ENCODE measurements at regions not wholly inside any gene's neighbourhood (a gene's known extent, or its start where the extent isn't known, plus 50 kb on each side); places are given as distances from the start of the nearest gene placed in this dataset.
A peak's percentile ranks its signal among the peaks of the same experiment; 100 is the strongest.
"Not testable (repeated sequence)": the region's sequence is repeated elsewhere in the genome, so short reads cannot be mapped to it uniquely, and the experiment has no call there.

DNA sequence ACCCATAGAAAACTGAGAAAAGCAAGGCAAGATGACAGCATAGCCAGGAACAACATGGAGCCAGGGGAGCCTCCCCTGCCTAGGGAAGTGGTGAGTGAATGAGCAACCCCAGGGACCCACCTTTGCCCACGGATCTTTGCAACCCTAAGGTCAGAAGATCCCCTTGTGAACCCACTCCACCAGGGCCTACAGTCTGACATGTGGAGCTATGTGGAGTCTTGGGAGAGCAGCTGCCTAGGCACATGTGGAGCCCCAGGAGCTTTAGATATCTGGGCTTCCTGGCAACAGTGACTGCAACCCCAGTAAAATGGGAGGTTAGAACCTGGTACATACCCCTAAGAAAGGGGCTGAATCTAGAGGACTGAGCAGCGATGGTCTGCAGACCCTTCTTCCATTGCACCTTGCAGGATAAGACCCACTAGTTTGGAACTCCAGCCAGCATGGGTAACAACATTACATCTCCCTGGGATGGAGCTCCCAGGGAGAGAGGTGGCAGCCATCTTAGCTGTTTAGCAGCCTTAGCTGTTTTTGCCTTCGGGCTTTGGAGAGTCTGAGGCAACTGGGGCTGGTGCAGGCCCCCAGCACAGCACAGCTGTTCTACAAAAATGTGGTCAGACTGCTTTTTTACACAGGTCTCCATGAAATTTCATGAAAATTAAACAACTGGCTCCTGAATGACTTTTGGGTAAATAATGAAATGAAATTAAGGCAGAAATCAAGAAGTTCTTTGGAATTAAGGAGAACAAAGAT, 104.7 kb upstream of the TRIM2 start:
- no peak for DNase-seq

DNA sequence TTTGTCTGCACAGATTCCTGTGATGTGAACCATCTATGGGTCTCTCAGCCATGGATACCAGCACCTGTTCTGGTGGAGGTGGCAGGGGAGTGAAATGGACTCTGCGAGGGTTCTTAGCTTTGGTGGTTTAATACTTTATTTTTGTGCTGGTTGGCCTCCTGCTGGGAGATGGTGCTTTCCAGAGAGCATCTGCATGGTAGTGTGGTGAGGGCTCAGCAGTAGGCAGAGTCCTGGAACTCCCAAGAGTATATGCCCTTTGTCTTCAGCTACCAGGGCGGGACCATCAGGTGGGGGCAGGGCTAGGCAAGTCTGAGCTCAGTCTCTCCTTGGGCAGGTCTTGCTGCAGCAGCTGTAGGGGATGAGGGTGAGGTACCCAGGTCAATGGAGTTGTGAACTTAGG, 97.5 kb upstream of the TRIM2 start:
- DNase-seq = not testable (repeated sequence)

DNA sequence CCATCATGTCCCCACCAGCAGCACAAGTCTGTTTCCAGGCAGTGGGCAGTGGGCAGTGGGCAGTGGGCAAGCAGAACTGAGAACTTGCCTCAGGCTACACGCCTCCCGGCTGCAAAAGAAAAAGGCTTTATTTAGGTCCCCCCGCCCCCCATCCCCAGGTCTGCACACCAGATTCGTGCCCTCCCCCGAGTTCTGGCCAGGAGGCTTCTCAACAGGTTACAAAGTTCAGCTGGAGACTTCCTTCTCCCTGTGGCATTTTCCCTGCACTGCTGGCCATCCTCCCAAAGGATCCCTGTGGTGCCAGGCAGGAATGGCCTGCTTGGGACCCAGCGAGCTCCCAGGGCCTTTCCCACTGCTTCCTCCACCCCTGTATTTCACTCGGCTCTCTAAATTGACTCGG, 97.0 kb upstream of the TRIM2 start:
- no peak for DNase-seq

DNA sequence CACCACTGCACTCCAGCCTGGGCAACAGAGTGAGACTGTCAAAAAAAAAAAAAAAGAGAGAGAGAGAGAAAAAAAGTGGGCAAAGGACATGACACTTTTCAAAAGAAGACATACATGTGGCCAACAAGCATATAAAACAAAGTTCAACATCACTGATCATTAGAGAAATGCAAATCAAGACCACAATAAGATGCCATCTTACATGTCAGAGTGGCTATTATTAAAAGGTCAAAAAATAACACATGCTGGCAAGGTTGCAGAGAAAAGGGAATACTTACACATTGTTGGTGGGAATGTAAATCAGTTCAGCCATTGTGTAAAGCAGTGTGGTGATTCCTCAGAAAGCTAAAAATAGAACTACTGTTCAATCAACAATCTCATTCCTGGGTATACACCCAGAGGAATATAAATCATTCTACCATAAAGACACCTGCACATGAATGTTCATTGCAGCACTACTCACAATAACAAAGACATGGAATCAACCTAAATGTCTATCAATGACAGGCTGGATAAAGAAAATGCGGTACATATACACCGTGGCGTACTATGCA, 94.9 kb upstream of the TRIM2 start:
- no peak for DNase-seq

DNA sequence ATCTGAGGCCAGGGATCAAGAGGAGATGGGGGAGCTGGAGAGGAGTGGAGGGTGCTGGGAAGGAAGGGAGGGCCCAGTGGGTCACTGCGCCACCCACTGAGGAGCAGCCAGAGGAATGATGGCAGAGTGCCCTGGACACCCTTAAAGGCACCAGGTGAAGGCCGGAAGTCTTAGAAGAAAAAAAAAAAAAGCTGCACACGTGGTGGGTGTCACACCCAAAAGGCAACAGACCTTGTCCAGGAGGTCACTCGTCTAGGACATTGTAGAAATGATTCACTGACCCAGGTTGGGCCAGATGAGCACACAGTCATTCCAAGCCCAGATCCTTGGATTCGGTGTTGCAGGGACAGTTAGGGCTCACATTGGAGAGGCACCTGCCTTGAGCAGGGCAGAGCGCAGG, 93.5 kb upstream of the TRIM2 start:
- DNase-seq = no peak

DNA sequence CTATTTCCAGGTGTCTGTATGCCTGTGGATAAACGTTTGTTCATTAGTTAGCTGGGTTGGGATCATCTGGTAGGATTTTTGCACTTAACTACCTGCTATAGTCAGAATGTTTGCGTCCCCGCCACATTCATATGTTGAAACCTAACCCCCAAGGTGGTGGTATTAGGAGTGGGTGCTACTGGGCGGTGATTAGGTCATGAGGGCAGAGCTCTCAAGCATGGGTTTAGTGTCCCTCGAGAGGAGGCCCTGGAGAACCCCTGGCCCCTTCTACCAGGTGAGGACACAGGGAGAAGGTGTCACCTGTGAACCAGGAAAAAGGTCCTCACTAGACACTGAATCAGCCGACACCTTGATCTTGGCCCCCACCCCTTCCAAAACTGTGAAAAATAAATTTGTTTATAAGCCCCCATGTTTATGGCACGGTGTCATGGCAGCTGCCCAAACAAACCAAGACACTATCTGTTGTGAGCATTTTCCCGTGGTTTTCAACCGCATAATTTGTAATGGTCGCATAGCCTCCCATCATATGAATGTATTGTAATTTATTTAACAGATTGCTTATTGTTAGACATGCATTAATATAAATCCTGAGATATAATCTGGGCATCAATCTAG, 92.7 kb upstream of the TRIM2 start:
- no peak for DNase-seq

DNA sequence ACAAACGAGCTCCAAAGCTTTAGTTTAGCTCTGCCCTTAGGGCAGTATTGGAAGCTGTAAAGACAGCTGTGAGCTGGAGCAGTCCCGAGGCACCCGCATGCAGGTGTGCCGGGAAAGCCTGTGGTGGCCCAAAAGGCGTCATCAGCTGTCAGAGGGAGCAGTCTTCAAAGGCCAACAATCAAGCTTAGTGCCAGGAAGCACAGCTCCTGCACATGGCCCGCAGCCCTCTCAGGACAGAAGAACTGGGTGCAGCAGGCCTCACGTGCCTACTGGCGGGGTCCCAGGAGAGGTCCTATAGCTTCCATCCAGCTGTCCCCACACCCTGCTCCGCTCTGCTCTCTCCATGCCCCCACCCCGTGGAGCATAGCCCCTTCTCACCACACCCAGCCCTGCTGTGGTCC, 92.2 kb upstream of the TRIM2 start:
- DNase-seq = no peak

DNA sequence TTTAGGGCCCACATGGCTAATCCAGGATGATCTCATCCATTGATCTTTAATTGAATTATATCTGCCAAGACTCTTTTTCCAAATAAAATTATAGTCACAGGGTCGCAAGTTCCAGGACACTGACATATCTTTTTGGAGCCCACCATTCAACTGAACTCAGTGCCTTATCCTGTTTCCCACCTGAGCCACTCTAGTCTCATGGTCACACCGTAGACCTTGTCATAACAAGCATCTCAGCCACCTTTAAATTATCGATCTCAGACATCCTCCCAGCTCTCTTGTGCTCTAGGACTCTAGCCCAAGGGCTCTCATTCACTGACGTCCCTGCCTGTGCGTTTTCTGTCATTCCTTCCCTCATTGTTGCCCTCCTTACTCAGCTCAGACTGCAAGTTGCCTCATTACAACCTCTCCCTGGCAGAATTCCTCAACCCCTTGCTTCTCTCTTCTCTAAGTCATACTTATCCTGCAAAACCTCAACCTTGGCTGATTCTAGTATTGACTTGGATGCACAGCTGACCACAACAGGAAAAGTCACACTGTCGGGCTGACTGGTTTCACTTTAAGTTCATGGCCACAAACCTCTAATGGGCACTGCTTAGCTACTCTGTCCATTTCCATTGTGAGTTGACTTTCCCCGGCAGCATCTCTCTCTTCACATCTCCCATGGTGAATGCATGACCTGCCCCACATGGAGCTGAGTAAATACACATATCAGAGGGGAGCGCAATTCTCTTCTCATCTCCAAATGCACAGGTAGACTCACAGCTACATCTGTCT, 91.0 kb upstream of the TRIM2 start:
- DNase-seq = no peak

DNA sequence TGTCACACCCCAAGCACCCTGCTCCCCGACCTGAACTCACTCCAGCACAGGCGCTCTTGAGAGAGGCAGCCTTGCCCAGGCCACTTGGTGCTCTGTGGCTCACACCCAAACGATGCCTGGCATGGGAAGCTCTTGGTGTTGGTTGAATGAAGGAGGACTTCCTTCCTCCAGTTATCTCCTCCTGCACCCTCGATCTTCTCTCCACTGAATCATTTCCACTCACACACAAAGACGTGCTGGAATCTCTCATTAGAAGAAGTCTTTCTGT, 90.5 kb upstream of the TRIM2 start:
- DNase-seq = no peak

DNA sequence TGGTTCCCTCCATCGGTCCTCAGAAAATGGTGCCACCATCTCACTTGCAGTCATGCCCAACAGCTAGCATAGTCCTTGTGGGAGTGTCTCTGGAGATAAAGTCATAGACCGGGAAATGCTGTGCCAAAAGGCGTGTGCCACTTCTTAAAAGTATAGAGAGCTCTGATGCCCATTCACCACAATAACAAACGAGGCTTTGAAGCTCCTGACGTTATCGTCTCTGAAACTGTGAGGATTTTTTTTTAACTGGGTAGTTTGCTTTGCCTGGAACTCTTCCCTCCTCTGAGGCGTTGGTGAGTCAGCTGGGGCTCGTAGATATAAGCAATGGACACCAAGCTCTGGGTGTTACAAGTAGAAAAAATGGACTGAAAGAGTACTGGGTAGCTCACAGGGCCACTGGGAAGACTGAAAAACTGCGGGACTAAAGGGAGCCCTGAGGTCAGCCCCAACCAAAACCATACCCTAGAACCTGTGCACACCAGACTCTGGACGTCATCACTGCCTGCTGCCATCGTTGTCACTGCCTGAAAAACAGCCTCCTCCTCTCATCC, 89.4 kb upstream of the TRIM2 start:
- DNase-seq = no peak

DNA sequence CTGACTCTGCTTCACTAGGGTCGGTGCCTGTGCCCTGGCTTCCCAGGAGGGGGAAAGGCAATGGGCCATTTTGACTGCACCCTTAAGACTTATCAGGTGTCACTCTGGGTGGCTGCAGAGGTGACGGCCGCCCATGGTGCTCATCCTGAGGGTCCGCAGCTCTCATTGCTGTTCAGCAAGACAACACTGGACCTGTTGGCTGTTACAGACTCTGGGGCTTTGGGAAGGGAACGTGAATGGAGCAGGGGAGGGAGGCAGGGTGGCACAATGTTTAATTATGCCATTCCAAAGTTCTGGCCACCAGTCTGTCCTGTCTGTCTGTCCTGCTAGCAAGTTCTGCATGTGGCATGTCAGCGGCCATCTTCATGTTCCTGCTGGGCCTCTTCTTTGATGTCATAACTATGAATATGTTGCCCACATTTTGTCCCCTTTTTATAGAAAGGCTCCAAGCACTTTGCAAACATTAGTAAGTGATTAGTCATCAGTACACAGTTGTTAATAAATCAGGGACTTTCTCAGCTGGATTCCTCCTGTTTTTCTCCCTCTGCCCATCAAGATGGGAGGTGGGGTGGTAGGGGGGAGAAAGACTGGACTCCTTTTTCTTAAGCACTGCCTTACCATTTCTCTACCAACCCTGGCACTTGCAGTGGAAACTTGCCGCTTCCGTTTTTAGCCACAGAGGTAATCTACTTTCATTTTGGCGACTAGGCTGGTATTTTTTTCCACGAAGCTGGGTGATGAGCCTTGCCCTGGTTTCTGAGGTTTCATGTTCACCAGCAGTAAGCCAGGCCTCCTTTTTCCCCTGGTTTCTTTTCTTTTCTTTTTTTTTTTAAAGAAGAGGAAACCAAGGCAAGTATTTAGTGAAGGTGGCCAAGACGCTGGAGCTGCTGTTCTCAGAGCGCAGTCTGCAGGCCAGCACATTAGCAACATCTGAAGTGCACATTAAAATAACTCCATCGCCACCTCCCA, 88.6 kb upstream of the TRIM2 start:
- no peak for DNase-seq

DNA sequence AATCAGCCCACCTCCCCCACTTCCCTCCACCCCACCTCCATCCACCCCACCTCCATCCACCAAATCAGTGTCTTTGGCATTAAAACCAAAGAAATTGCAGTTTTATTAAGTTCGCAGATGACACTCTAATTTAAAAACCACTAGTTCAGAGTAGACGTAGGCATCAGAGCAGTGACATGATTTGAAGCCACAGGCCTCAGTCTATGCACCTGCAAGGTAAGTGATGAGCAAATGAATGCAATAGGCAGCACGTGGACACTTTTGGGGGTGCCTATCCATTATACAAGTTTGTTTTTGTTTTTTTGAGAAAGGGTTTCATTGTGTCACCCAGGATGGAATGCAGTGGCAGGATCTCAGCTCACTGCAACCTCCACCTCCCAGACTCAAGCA, 88.0 kb upstream of the TRIM2 start:
- DNase-seq = no peak

DNA sequence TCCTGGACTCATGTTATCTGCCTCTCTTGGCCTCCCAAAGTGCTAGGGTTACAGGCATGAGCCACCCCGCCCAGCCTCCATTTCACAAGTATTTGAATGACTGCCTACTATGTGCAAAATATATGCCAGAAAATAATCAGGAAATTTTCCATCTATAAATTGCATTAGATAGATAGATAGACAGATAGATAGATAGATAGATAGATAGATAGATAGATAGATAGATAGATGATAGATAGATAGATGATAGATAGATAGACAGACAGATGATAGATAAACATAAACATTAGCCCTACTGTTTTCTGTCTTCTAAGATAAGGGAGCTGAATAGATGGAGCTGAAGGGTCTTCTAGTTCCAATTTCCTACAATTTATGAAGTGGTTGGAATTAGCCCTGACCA, 87.4 kb upstream of the TRIM2 start:
- no peak for DNase-seq

DNA sequence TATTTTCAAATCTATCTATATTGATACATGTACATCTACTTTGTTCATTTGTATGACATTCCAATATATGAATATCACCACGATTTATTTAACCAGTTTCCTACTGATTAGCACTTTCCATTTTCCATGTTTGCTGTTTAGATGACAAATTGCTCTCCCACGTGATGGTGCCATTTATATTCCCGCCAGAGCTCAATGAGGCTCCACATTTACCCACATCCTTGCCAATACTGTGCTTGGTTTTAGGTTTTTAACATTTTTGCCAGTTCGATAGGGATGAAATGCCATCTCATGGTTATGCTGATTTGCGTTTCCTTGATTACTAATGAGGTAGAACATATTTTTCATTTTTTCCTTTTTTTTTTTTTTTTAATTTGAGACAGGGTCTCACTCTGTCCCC, 86.7 kb upstream of the TRIM2 start:
- no peak for DNase-seq

DNA sequence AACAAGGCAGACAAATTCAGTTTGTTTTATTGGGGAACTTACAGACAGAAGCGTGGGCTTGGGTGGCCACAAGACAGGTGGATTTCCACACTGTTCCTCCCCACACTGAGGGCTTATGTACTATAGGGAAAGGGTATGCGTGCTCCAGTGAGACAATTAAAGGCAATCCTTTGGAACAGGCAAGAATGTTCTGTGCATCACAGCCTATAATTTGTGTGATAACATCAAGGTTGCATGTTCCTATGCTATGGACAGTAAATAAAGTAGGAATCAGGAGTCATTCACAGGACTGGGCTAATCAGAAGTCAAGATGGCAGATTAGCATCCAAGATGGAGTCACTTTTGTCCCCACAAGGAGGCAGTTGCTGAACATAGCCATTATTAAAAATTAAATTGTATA, 84.6 kb upstream of the TRIM2 start:
- no peak for DNase-seq

DNA sequence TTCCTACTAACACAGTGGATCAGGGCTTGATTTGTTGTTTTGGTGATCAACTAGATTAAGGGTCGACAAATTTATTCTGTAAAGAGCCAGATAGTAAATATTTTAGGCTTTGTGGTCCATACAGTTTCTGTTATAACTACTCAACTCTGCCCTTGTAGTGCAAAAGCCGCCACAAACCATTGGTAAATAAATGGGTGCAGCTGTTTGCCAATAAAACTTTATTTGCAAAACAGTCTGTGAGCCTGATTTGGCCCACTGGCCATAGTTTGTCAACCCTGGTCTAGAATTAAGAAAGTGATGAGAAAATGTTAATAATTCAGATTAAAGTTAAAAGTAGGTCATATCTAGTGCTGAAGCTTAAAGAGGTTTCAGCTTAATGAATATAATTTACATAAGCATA, 84.0 kb upstream of the TRIM2 start:
- DNase-seq = no peak

DNA sequence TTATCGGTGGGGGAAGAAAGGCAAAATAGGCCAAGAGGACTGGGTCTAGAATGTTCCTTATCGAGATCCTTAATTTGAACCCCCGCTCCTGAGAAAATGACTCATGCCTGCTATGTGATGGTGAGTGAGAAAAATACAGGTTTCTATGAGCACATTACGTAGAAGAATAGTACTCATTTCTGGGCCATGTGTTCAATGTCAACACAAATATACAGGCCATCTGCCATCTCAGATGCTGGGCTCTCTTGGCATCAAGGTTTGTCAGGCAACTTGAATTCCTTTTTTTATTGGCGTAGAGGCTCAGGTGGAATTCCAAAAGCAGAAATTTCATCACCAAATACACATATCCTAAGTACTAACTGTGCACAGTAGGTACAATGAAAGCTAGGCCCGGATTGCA, 81.4 kb upstream of the TRIM2 start:
- no peak for DNase-seq

DNA sequence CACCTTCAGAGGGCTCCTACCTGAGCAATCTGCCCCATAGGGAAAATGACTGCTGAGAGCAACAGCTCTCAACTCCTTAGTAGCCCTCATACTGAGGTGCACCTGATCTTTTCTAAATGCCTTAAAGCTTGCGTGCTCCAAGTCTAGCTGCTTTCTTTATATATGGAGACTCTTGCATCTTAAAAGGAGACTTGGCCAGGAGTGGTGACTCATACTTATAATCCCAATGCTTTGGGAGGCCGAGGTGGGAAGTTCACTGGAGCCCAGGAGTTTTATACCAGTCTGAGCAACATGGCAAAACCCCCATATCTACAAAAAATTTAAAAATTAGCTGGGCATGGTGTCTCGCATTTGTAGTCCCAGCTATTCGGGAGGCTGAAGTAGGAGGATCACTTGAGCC, 78.1 kb upstream of the TRIM2 start:
- no peak for DNase-seq

DNA sequence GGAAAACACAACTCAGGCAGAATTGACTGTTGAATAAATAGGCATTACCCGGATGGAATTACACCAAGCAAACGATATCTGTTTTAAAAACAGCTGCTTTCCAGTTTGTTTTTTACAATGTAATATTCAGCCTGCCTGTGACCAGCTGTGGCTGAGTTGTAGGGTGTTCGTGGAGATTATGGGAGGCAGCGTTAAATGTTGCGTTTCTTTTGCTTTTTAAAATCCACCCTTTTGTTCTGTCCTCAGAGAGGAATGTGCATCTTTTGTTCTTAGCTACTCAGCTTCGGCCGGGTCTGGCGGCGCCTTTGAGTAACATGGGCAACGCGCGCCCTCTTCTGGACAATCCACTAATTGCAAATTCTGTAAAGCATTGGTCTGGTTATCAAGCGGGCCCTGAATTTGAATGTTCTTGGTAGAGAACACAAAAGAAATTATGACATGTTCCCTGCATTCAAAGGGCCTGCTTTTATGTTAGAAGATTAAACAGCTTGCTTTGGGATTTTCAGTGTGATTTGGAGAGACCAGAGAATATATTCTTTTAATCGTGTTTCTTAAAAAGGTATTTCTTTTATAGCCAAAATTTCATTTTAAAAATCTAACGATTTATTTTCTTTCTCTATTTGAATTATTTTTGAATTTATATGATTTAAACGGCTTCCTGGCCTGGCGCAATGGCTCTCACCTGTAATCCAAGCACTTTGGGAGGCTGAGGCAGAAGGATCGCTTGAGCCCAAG, 76.3 kb upstream of the TRIM2 start:
- DNase-seq = peak; percentile 77 to 87

DNA sequence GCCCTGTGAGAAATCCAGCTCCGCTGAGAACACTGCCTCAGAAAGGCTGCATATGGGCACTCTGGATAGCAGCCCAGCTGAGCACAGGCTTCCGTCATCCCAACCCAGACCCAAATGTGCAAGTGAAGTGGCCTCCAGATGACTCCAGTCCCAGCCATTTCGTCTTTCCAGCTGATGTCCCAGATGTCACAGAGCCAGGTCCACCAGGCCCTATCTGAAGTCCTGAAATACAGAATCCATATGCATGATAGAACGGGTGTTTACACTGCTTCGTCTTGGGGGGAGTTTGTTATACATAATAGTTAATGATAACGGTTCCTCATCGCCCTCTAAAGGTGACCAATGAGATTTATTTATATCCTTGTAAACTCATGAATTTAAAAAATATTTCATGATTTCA, 72.6 kb upstream of the TRIM2 start:
- DNase-seq = no peak

DNA sequence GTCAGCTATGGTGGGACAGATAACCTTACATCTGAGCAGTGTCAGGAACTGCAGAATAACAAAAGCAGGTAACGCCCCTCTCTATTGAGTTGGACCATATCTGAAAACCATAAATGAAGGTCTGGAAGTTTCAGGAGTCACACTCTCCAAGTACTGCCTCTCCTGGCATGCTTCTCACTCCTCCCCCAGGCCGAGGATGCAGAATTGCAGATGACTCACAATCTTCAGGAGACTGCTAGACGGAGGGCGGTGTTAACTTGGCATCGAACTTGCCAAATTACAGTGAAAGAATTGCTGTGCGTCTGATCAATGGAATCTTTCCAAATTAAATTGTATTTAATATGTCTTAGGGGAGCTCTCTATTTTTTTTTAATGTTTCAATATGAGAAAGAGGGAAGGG, 67.1 kb upstream of the TRIM2 start:
- no peak for DNase-seq

Data from right lung (tissue), 2 donors.